PC-9 (cell line): ENCODE measurements at regions not wholly inside any gene's neighbourhood (a gene's known extent, or its start where the extent isn't known, plus 50 kb on each side); places are given as distances from the start of the nearest gene placed in this dataset.
A peak's percentile ranks its signal among the peaks of the same experiment; 100 is the strongest.

Experiments used
- BruUV-seq: library from RNA; stranded (reverse); fragments of 400-500 nt; replicated peaks from 2 replicates; lab custom pipeline; 2021; lab: Mats Ljungman, UMichigan
- CTCF ChIA-PET: fragments of 300-600 bp; sonication (Branson Sonifier 250); formaldehyde crosslinking; loops from one replicate; lab custom pipeline; 2022; ENCODE audit warnings: antibody characterized with exemption; lab: Charles Lee
- POLR2A ChIA-PET: fragments of 300-600 bp; sonication (Branson Sonifier 250); formaldehyde crosslinking; loops from one replicate; lab custom pipeline; 2022; ENCODE audit warnings: antibody characterized with exemption; ENCODE audit not compliant: unreplicated experiment; lab: Charles Lee
- DNase-seq, 2 experiments: peaks; one replicate each; pipeline versions ENCODE4 v3.0.0 to v3.0.0-alpha.2; 2015 to 2022; ENCODE audit warnings: mixed read lengths in 1 of 2
- H2AFZ ChIP-seq: fragments of 200-600 bp; sonication (generic); 2 replicates; pipeline ENCODE4 v1.8.1; 2017; ENCODE audit warnings: antibody characterized with exemption
- H3F3A ChIP-seq: fragments of 200-600 bp; sonication (generic); 2 replicates; pipeline ENCODE4 v1.8.1; 2017; ENCODE audit warnings: antibody characterized with exemption, mild to moderate bottlenecking, low read depth; ENCODE audit not compliant: insufficient read depth
- H3K27ac ChIP-seq: fragments of 200-600 bp; sonication (generic); 2 replicates; pipeline ENCODE4 v1.6.1; 2016; ENCODE audit warnings: mixed run types
- H3K27me3 ChIP-seq: fragments of 200-600 bp; sonication (generic); 2 replicates; pipeline ENCODE4 v1.6.1; 2016; ENCODE audit warnings: low read depth, mixed run types; ENCODE audit not compliant: insufficient read depth
- H3K36me3 ChIP-seq: fragments of 200-600 bp; sonication (generic); 2 replicates; pipeline ENCODE4 v1.6.1; 2016; ENCODE audit warnings: low read depth, mixed run types
- H3K4me1 ChIP-seq: fragments of 200-600 bp; sonication (generic); replicated peaks from 2 replicates; pipeline ENCODE4 v1.6.1; 2016; ENCODE audit warnings: mixed run types; ENCODE audit not compliant: insufficient read depth
- H3K4me2 ChIP-seq: fragments of 200-600 bp; sonication (generic); 2 replicates; pipeline ENCODE4 v1.6.1; 2017; ENCODE audit warnings: mixed run types
- H3K4me3 ChIP-seq: fragments of 200-600 bp; sonication (generic); 2 replicates; pipeline ENCODE4 v1.6.1; 2016; ENCODE audit warnings: mixed run types
- H3K79me2 ChIP-seq: fragments of 200-600 bp; sonication (generic); 2 replicates; pipeline ENCODE4 v1.6.1; 2017; ENCODE audit warnings: low read depth, mixed run types
- H3K9me2 ChIP-seq: fragments of 200-600 bp; sonication (generic); 2 replicates; pipeline ENCODE4 v1.8.1; 2017; ENCODE audit warnings: mild to moderate bottlenecking; ENCODE audit not compliant: insufficient read depth
- H3K9me3 ChIP-seq: fragments of 200-600 bp; sonication (generic); 2 replicates; pipeline ENCODE4 v1.8.1; 2016; ENCODE audit warnings: low read depth; ENCODE audit not compliant: insufficient read depth
- H4K20me1 ChIP-seq: fragments of 200-600 bp; sonication (generic); 2 replicates; pipeline ENCODE4 v1.8.1; 2017; ENCODE audit not compliant: insufficient read depth
- CTCF ChIP-seq: fragments of 200-600 bp; sonication (generic); conservative IDR thresholded peaks from 2 replicates; pipeline ENCODE4 v1.6.1; 2017; ENCODE audit warnings: mixed run types, antibody characterized with exemption, mild to moderate bottlenecking, moderate library complexity
- EZH2 ChIP-seq: fragments of 200-600 bp; sonication (generic); IDR thresholded peaks from 2 replicates; pipeline ENCODE4 v1.8.0; 2017; ENCODE audit warnings: antibody characterized with exemption, low read depth
- intact Hi-C: fragments of 100-400 bp; cut with micrococcal nuclease; formaldehyde crosslinking; loops from one replicate; pipeline ENCODE4 v1.10.0; 2022; ENCODE audit not compliant: unreplicated experiment

GRCh38 chr7:130959743-130960207, 225.8 kb upstream of the KLF14 start:
- Histone ChIP-seq H3K4me3 (no peak overlapping the region; the same call in 1 of the 2 replicates), H4K20me1 (no peaks in the 10 kb centered on the region), H3K9me2 (no peaks in the 10 kb centered on the region), H3K9me3 (no peaks in the 10 kb centered on the region), H3K4me1 (peaks cover 38% of the 10 kb centered on the region), H3K27me3 (no peaks in the 10 kb centered on the region), H3K4me2 (peak overlapping the region; percentile 58), H3K36me3 (peaks cover 37% of the 10 kb centered on the region), H3F3A (peaks cover 64% of the 10 kb centered on the region), H3K27ac (peak overlapping the region; percentile 97), H2AFZ (peak overlapping the region; percentile 7; the same call in 1 of the 2 replicates), H3K79me2 (peaks cover 72% of the 10 kb centered on the region)
- TF ChIP-seq EZH2 (no peak), CTCF (peak; percentile 60; the same call in 1 of the 2 replicates)
- ChIA-PET CTCF (interaction anchor here (0.6 to 2.7 kb wide), 13 partner anchors 11 to 626 kb away, joined by 3 to 17 read pairs (median 6); no protein-coding TSS in a partner anchor), POLR2A (interaction anchor here (0.6 to 1.1 kb wide), 2 partner anchors 14 to 47 kb away, joined by 3 to 11 read pairs; no protein-coding TSS in a partner anchor)
- peak in 1 of 2 experiments; percentile 52 for DNase-seq
- BruUV-seq: no TSS peak
- intact Hi-C loops: loop anchor here (1.0 to 5.0 kb wide), 4 partner anchors 46 to 148 kb away; no protein-coding TSS in a partner anchor

GRCh38 chr7:130960208-130960988, 226.4 kb upstream of the KLF14 start:
- peaks cover 65% of the 10 kb centered on the region for H3F3A ChIP-seq
- peak overlapping the region; percentile 30; the same call in 1 of the 2 replicates for H3K4me3 ChIP-seq
- TSS peak; percentile 89 for BruUV-seq
- H3K9me2 ChIP-seq: no peaks in the 10 kb centered on the region
- DNase-seq: peak; percentile 73 to 97
- peak overlapping the region; percentile 60 for H3K4me2 ChIP-seq
- ChIA-PET CTCF (interaction anchor here (0.6 to 2.7 kb wide), 12 partner anchors 21 to 625 kb away, joined by 3 to 17 read pairs (median 8); no protein-coding TSS in a partner anchor), POLR2A (interaction anchor here (0.5 to 1.1 kb wide), 7 partner anchors 11 to 1824 kb away, joined by 3 to 21 read pairs (median 7); no protein-coding TSS in a partner anchor)
- peak overlapping the region; percentile 7; the same call in 1 of the 2 replicates for H2AFZ ChIP-seq
- peaks cover 40% of the 10 kb centered on the region for H3K36me3 ChIP-seq
- no peaks in the 10 kb centered on the region for H3K27me3 ChIP-seq
- intact Hi-C loops: loop anchor here (1.0 to 5.0 kb wide), 4 partner anchors 47 to 147 kb away; no protein-coding TSS in a partner anchor
- H3K9me3 ChIP-seq: no peaks in the 10 kb centered on the region
- peaks cover 66% of the 10 kb centered on the region for H3K79me2 ChIP-seq
- peak overlapping the region; percentile 97 for H3K27ac ChIP-seq
- peaks cover 38% of the 10 kb centered on the region for H3K4me1 ChIP-seq
- H4K20me1 ChIP-seq: no peaks in the 10 kb centered on the region
- peak; percentile 7; the same call in 1 of the 2 replicates for TF ChIP-seq CTCF
- no peak for TF ChIP-seq EZH2

GRCh38 chr7:130961128-130961601, 227.2 kb upstream of the KLF14 start:
- peaks cover 38% of the 10 kb centered on the region for H3K4me1 ChIP-seq
- H4K20me1 ChIP-seq: no peaks in the 10 kb centered on the region
- peaks cover 37% of the 10 kb centered on the region for H3K36me3 ChIP-seq
- CTCF ChIA-PET: interaction anchor here (0.6 to 2.7 kb wide), 8 partner anchors 21 to 446 kb away, joined by 3 to 17 read pairs (median 8); no protein-coding TSS in a partner anchor
- no peaks in the 10 kb centered on the region for H3K9me2 ChIP-seq
- H3K27ac ChIP-seq: peak overlapping the region; percentile 97
- POLR2A ChIA-PET: interaction anchor here (0.5 to 1.1 kb wide), 6 partner anchors 44 to 1825 kb away, joined by 3 to 21 read pairs (median 8); no protein-coding TSS in a partner anchor
- H3K4me3 ChIP-seq: peak overlapping the region; percentile 30; the same call in 1 of the 2 replicates
- peaks cover 65% of the 10 kb centered on the region for H3F3A ChIP-seq
- TF ChIP-seq EZH2: no peak
- no peak for TF ChIP-seq CTCF
- no peak overlapping the region for H2AFZ ChIP-seq
- H3K4me2 ChIP-seq: peak overlapping the region; percentile 60
- intact Hi-C loops: loop anchor here (2.0 to 5.0 kb wide), 3 partner anchors 46 to 146 kb away; no protein-coding TSS in a partner anchor
- peak in 1 of 2 experiments; percentile 47 for DNase-seq
- no peaks in the 10 kb centered on the region for H3K27me3 ChIP-seq
- peaks cover 59% of the 10 kb centered on the region for H3K79me2 ChIP-seq
- H3K9me3 ChIP-seq: no peaks in the 10 kb centered on the region
- no TSS peak for BruUV-seq
